ENCODE measurements at regions not wholly inside any gene's neighbourhood (a gene's known extent, or its start where the extent isn't known, plus 50 kb on each side); places are given as distances from the start of the nearest gene placed in this dataset.

- no peak for TF ChIP-seq ZC3H11A (IDR thresholded peaks at IDR 0.05)
- TF ChIP-seq CTCF (IDR thresholded peaks at IDR 0.05): no peak
- TF ChIP-seq MAFK (IDR thresholded peaks at IDR 0.05; ENCODE audit: partially characterized antibody): no peak
- TF ChIP-seq MYC (IDR thresholded peaks at IDR 0.05; ENCODE audit: borderline replicate concordance, low read length): no peak
- TF ChIP-seq FOSL2 (IDR thresholded peaks at IDR 0.05): no peak
- no peak for TF ChIP-seq FOSL2 (CRISPR knock-in tag; IDR thresholded peaks at IDR 0.05)
- no peak for TF ChIP-seq RFX5 (IDR thresholded peaks at IDR 0.05)
- no peak for TF ChIP-seq KDM1A (IDR thresholded peaks at IDR 0.05; ENCODE audit: low read depth)
- TF ChIP-seq JUN (IDR thresholded peaks at IDR 0.05): no peak
- no peak for TF ChIP-seq POLR2AphosphoS2 (conservative IDR thresholded peaks at IDR 0.05; ENCODE audit: low read length)
- no peak for TF ChIP-seq POLR2A (IDR thresholded peaks at IDR 0.05; ENCODE audit: low read length)
- TF ChIP-seq CEBPB (IDR thresholded peaks at IDR 0.05): no peak
- TF ChIP-seq HMGXB4 (CRISPR knock-in tag; IDR thresholded peaks at IDR 0.05; ENCODE audit: borderline replicate concordance): no peak
- no peak for TF ChIP-seq JUNB (IDR thresholded peaks at IDR 0.05)
Observed at GRCh38 chr5:8869932-8870331, 675.9 kb downstream of the SEMA5A start.
